ENCODE measurements at regions not wholly inside any gene's neighbourhood (a gene's known extent, or its start where the extent isn't known, plus 50 kb on each side); places are given as distances from the start of the nearest gene placed in this dataset.

DNA sequence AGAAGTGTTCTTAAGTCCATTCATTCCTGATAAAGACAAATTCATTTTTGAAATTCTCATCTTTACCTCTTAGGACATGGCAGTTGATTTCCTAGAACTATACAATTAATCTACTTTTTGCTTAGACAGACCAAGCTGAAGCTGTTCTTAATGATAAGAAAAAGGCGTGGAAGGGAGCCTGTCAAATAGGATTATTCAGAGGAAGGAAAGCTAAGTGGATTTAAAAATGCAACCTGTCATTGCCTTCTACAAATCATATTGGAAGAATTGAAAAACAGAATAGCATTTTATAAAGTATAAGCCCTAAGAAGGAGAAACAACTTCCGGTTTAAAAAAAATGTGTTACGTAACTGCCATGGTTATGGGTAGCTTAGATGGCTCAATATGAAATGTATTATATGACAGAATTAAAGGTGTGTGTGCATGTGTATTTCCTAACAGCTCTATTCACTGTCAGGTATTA lies 81.2 kb upstream of the RAP2B start:
- TF ChIP-seq POLR2AphosphoS5 (IDR thresholded peaks at IDR 0.05; ENCODE audit: low read depth, low read length) = no peak
- Histone ChIP-seq H3K27me3 (ENCODE audit: insufficient read depth) (no peaks in the 10 kb centered on the region), H3K36me3 (replicated peaks in 1 of 2; ENCODE audit: control insufficient read depth in 1 of 2, insufficient read depth in 2 of 2, low read length in 1 of 2) (no peaks in the 10 kb centered on the region), H3K4me3 (ENCODE audit: low read depth in 2 of 2, low read length in 1 of 2) (no peak overlapping the region), H3K9me2 (no peaks in the 10 kb centered on the region), H4K20me1 (ENCODE audit: insufficient read depth) (no peaks in the 10 kb centered on the region), H3K27ac (ENCODE audit: low read depth in 2 of 2, low read length in 1 of 2) (no peak overlapping the region), H2AFZ (ENCODE audit: low read depth) (no peak overlapping the region), H3K4me1 (ENCODE audit: control insufficient read depth in 1 of 2, insufficient read depth in 2 of 2, low read depth in 1 of 2, low read length in 1 of 2) (no peaks in the 10 kb centered on the region), H3K4me2 (no peak overlapping the region), H3K9ac (no peak overlapping the region), H3K79me2 (ENCODE audit: insufficient read depth) (no peaks in the 10 kb centered on the region), H3F3A (replicated peaks; ENCODE audit: insufficient read depth) (no peaks in the 10 kb centered on the region), H3K9me3 (no peaks in the 10 kb centered on the region)
- ChIA-PET CTCF (interaction anchor here (1.4 kb wide), 1 partner anchor 31 kb away, joined by 3 read pairs; no protein-coding TSS in a partner anchor), POLR2A (no interaction called here)
- 70% methylated on average over 3 of the region's 3 CpGs for WGBS (ENCODE audit: low lambda C conversion rate)
- DNase-seq = no peak

DNA sequence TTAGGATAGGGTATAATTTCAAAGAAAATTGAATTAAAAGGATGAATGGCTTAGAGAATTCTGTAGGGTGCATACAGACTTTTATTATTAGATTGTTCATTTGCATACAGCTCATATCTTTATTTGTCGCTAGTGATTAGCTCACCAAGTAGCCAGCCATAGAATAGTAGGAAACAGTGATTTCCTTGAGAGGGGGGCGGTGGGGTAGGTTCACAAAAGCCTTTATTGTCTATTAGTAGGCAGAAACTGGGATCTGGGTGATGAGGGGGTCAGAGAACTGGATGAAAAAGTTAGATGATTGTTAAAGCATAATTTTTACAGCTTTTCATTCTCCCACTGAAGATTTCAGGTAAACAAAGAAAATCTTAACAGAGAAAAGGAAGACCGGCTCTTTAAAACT lies 77.6 kb upstream of the RAP2B start:
- Histone ChIP-seq H3K9ac (no peak overlapping the region), H3K27me3 (ENCODE audit: insufficient read depth) (no peaks in the 10 kb centered on the region), H3K9me2 (no peaks in the 10 kb centered on the region), H3K36me3 (replicated peaks in 1 of 2; ENCODE audit: control insufficient read depth in 1 of 2, insufficient read depth in 2 of 2, low read length in 1 of 2) (no peaks in the 10 kb centered on the region), H3K4me2 (no peak overlapping the region), H3K9me3 (no peaks in the 10 kb centered on the region), H4K20me1 (ENCODE audit: insufficient read depth) (no peaks in the 10 kb centered on the region), H3F3A (replicated peaks; ENCODE audit: insufficient read depth) (peaks cover 5% of the 10 kb centered on the region), H2AFZ (ENCODE audit: low read depth) (peak overlapping the region; percentile 29; the same call in 1 of the 2 replicates), H3K27ac (ENCODE audit: low read depth in 2 of 2, low read length in 1 of 2) (no peak overlapping the region), H3K4me1 (ENCODE audit: control insufficient read depth in 1 of 2, insufficient read depth in 2 of 2, low read depth in 1 of 2, low read length in 1 of 2) (peaks cover 0 to 3% of the 10 kb centered on the region in 2 experiments; a peak in 1 of 4 replicates), H3K4me3 (ENCODE audit: low read depth in 2 of 2, low read length in 1 of 2) (no peak overlapping the region), H3K79me2 (ENCODE audit: insufficient read depth) (no peaks in the 10 kb centered on the region)
- POLR2A ChIA-PET = no interaction called here
- CTCF ChIA-PET = no interaction called here
- WGBS (ENCODE audit: low lambda C conversion rate) = 58% methylated on average over 3 of the region's 3 CpGs
- no peak for TF ChIP-seq CHD2 (IDR thresholded peaks at IDR 0.05; ENCODE audit: low read length, partially characterized antibody)
- no peak for TF ChIP-seq RFX5 (IDR thresholded peaks at IDR 0.05; ENCODE audit: low read length)
- no peak for TF ChIP-seq GATA2 (CRISPR knock-in tag; IDR thresholded peaks at IDR 0.05)
- TF ChIP-seq, protein P1, sequence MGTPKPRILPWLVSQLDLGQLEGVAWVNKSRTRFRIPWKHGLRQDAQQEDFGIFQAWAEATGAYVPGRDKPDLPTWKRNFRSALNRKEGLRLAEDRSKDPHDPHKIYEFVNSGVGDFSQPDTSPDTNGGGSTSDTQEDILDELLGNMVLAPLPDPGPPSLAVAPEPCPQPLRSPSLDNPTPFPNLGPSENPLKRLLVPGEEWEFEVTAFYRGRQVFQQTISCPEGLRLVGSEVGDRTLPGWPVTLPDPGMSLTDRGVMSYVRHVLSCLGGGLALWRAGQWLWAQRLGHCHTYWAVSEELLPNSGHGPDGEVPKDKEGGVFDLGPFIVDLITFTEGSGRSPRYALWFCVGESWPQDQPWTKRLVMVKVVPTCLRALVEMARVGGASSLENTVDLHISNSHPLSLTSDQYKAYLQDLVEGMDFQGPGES (IDR thresholded peaks at IDR 0.05; ENCODE audit: low read depth, low read length) = no peak
- TF ChIP-seq, protein P2, sequence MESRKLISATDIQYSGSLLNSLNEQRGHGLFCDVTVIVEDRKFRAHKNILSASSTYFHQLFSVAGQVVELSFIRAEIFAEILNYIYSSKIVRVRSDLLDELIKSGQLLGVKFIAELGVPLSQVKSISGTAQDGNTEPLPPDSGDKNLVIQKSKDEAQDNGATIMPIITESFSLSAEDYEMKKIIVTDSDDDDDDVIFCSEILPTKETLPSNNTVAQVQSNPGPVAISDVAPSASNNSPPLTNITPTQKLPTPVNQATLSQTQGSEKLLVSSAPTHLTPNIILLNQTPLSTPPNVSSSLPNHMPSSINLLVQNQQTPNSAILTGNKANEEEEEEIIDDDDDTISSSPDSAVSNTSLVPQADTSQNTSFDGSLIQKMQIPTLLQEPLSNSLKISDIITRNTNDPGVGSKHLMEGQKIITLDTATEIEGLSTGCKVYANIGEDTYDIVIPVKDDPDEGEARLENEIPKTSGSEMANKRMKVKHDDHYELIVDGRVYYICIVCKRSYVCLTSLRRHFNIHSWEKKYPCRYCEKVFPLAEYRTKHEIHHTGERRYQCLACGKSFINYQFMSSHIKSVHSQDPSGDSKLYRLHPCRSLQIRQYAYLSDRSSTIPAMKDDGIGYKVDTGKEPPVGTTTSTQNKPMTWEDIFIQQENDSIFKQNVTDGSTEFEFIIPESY (IDR thresholded peaks at IDR 0.05; ENCODE audit: borderline replicate concordance, low read depth) = no peak
- TF ChIP-seq, protein P3, sequence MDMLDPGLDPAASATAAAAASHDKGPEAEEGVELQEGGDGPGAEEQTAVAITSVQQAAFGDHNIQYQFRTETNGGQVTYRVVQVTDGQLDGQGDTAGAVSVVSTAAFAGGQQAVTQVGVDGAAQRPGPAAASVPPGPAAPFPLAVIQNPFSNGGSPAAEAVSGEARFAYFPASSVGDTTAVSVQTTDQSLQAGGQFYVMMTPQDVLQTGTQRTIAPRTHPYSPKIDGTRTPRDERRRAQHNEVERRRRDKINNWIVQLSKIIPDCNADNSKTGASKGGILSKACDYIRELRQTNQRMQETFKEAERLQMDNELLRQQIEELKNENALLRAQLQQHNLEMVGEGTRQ (IDR thresholded peaks at IDR 0.05; ENCODE audit: borderline replicate concordance, low read depth, low read length) = no peak
- TF ChIP-seq, protein P4, sequence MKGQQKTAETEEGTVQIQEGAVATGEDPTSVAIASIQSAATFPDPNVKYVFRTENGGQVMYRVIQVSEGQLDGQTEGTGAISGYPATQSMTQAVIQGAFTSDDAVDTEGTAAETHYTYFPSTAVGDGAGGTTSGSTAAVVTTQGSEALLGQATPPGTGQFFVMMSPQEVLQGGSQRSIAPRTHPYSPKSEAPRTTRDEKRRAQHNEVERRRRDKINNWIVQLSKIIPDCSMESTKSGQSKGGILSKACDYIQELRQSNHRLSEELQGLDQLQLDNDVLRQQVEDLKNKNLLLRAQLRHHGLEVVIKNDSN (IDR thresholded peaks at IDR 0.05; ENCODE audit: borderline replicate concordance, low read depth) = no peak
- no peak for TF ChIP-seq MEF2A (IDR thresholded peaks at IDR 0.05; ENCODE audit: borderline replicate concordance, low read depth)
- TF ChIP-seq, protein P5, sequence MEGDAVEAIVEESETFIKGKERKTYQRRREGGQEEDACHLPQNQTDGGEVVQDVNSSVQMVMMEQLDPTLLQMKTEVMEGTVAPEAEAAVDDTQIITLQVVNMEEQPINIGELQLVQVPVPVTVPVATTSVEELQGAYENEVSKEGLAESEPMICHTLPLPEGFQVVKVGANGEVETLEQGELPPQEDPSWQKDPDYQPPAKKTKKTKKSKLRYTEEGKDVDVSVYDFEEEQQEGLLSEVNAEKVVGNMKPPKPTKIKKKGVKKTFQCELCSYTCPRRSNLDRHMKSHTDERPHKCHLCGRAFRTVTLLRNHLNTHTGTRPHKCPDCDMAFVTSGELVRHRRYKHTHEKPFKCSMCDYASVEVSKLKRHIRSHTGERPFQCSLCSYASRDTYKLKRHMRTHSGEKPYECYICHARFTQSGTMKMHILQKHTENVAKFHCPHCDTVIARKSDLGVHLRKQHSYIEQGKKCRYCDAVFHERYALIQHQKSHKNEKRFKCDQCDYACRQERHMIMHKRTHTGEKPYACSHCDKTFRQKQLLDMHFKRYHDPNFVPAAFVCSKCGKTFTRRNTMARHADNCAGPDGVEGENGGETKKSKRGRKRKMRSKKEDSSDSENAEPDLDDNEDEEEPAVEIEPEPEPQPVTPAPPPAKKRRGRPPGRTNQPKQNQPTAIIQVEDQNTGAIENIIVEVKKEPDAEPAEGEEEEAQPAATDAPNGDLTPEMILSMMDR (IDR thresholded peaks at IDR 0.05) = no peak
- no peak for TF ChIP-seq MXI1 (IDR thresholded peaks at IDR 0.05; ENCODE audit: low read depth, low read length)
- no peak for TF ChIP-seq EZH2phosphoT487 (IDR thresholded peaks at IDR 0.05; ENCODE audit: borderline replicate concordance, low read depth)
- TF ChIP-seq GABPA (IDR thresholded peaks at IDR 0.05; ENCODE audit: low read depth) = no peak
- no peak for TF ChIP-seq POLR2AphosphoS5 (IDR thresholded peaks at IDR 0.05; ENCODE audit: low read depth, low read length)
- TF ChIP-seq RCOR1 (IDR thresholded peaks at IDR 0.05; ENCODE audit: low read length) = no peak
- TF ChIP-seq, protein P6, sequence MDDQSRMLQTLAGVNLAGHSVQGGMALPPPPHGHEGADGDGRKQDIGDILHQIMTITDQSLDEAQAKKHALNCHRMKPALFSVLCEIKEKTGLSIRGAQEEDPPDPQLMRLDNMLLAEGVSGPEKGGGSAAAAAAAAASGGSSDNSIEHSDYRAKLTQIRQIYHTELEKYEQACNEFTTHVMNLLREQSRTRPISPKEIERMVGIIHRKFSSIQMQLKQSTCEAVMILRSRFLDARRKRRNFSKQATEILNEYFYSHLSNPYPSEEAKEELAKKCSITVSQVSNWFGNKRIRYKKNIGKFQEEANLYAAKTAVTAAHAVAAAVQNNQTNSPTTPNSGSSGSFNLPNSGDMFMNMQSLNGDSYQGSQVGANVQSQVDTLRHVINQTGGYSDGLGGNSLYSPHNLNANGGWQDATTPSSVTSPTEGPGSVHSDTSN (IDR thresholded peaks at IDR 0.05) = no peak
- no peak for TF ChIP-seq SIN3A (IDR thresholded peaks at IDR 0.05; ENCODE audit: borderline replicate concordance, low read depth, low read length)
- no peak for TF ChIP-seq NFIC (IDR thresholded peaks at IDR 0.05; ENCODE audit: borderline replicate concordance)
- TF ChIP-seq SMC3 (IDR thresholded peaks at IDR 0.05; ENCODE audit: low read depth, low read length) = no peak
- no peak for TF ChIP-seq RAD21 (IDR thresholded peaks at IDR 0.05; ENCODE audit: low read length)
- no peak for DNase-seq

Data from SK-N-SH (cell line).